MV-4-11 (cell line): ENCODE measurements at regions not wholly inside any gene's neighbourhood (a gene's known extent, or its start where the extent isn't known, plus 50 kb on each side); places are given as distances from the start of the nearest gene placed in this dataset.

Source experiments
- DNase-seq: peaks from one replicate; lab custom pipeline; 2025; lab: John Stamatoyannopoulos, UW

DNA sequence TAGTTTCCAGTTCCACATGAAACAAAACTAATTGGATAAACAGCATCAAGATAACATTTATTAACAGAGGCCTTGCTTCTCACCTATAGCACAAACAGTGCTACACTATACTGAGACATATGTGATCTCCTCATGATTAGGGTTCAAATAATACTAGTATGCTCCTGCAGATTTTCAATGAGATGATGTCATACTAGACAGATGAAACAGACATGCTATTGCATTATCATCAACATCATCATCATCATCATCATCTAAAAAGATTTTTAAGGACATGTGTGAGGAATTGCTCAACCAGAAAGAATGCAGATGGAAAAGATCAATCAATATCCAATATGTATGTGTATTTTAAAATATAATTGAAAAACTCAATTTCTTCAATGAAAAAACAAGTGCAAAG lies 932.3 kb downstream of the METTL15 start:
- DNase-seq: no peak

GRCh38 chr11:29032384-29033149 lies 924.4 kb downstream of the METTL15 start:
- DNase-seq: no peak

- no peak for DNase-seq
These were observed 921.3 kb downstream of the METTL15 start for GRCh38 chr11:29029452-29029851.

DNA sequence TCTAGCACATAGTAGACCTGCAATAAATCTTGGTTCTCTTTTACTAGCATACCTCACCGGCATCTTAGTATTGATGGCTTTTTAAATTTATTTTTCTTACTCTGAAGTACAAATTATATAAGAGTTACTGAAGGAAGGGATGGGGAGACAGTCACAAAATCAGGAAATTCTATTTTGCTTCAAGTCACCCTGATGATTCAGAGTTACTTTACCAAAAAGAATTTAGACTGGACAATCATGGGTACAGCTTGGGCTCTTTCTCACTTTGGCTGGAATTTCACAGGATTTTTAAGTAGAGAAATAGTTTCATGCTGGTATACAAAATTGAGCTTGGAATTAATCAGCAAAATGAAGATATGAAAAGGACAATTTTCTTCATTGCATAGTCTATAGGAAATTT lies 919.2 kb downstream of the METTL15 start:
- no peak for DNase-seq

DNA sequence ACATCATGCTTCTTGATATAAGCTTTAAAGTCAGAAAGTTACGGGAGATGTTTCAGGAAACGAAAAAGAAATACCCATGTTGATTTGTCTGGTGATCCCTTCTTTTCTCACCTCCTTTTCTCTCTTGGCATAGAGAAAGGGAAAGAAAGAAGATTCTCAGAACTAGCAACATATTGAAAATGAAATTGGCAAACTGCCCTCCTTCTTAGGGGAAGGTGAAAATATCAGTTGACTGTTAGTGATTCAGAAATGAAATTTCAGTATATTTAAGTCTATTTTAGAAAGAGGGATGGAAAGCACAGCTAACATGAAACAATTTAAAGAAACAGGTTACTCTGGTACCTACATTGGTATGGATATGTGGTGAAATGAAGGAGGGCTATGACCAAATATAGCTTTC lies 918.1 kb downstream of the METTL15 start:
- DNase-seq: no peak

- DNase-seq: no peak
These were observed 916.8 kb downstream of the METTL15 start for GRCh38 chr11:29025001-29025400.

DNA sequence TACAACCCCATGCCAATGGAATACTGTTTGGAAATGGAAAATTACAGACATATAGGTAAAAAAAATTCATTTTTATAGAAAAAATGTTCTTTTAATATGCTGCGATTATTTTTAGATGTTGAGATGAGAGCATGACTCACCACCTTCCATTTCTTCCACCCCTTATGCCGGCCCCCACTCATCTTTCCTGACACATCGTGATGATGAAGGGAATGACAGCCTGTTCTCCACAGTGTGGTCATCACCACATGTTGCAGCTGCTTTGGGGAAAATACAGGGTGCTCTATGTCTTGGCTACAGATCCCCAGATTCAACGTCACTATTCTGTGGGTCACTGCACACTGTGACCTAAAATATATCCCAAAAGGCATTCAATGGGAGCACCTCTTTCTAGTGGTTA lies 916.2 kb downstream of the METTL15 start:
- no peak for DNase-seq

GRCh38 chr11:29023761-29024160 lies 915.6 kb downstream of the METTL15 start:
- DNase-seq: no peak

- no peak for DNase-seq
These were observed 914.5 kb downstream of the METTL15 start for GRCh38 chr11:29022676-29023075.

DNA sequence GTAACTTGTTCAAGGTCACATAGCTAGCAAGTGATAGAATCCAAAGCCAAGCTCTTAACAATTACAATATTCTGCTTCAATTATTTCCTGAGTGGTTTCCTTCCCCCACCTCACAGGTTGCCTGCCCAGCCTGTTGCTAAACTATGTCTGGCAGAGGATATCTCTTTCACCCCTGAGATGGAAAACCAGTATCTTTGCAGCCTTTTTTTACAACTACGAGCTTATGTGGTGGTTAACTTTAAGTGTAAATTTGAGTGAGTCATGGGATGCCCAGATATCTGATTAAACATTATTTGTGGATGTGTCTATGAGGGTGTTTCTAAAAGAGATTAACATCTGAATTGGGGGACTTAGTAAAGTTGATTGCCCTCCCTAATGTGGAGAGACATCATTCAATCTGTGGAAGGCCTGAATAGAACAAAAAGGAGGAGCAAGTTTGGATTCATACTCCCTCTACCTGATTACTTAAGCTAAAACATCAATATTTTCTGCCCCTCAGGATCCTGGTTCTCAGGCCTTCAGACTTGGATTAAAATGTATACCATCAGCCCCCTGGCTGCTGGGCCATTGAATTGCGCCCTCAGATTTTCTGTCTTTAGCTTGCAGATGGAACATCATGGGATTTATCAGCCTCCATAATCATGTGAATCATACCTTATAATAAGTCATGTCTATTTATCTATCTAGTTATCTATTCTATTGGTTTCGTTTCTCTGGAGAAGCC lies 911.9 kb downstream of the METTL15 start:
- no peak for DNase-seq

DNA sequence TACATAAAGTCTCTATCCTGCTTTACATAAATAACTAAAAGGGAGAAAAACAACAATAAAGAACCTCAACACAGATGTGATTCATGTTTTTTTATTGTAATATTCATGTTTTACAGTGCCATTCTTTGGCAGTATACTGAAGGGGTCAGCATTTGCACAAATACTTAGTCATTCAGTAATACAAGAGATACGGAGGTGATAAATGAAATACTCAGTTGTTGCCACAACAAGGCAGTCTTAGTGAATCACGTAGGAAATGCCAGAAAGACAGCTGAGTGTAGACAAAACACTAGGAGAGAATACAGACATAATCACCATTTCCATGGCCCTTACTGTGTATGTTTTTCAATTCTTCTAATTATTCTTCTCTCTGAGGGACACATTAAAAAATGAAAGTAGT lies 910.4 kb downstream of the METTL15 start:
- no peak for DNase-seq

DNA sequence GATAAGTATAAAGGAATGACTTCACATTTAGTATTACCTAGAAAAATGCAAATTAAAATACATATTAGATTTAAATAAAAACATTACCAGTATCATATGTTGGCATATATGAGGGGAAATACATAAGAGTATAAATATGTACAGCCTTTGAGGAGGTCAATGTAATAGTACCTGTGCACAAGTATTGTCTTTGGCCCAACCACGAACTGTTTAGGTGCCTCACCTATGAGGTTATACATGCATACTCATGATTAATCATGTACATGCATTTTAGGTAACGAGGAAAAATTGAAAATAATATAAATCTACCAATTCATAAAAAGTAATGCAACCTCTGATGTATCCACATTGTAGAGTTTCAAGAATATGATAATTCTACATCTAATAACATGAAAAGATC lies 909.8 kb downstream of the METTL15 start:
- no peak for DNase-seq

DNA sequence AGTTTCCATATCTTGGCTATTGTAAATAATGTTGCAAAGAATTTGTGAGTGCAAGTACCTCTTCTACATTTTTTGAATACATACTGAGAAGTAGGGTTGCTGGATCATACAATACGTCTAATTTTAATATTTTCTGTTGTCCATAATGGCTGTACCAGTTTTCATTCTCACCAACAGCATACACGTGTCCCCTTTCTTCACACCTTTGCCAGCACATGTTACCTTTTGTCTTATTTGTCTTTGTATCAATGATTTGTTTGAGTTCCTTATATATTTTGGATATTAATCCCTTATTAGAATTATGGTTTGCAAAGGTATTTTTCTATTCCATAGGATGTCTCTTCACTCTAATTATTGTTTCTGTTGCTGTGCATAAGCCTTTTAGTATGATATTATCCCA lies 904.3 kb downstream of the METTL15 start:
- no peak for DNase-seq

- DNase-seq: no peak
These were observed 901.2 kb downstream of the METTL15 start for GRCh38 chr11:29009426-29009825.

- peak; percentile 41 for DNase-seq
These were observed 900.3 kb downstream of the METTL15 start for GRCh38 chr11:29008481-29008880.

GRCh38 chr11:29006668-29007067 lies 898.5 kb downstream of the METTL15 start:
- DNase-seq: no peak

DNA sequence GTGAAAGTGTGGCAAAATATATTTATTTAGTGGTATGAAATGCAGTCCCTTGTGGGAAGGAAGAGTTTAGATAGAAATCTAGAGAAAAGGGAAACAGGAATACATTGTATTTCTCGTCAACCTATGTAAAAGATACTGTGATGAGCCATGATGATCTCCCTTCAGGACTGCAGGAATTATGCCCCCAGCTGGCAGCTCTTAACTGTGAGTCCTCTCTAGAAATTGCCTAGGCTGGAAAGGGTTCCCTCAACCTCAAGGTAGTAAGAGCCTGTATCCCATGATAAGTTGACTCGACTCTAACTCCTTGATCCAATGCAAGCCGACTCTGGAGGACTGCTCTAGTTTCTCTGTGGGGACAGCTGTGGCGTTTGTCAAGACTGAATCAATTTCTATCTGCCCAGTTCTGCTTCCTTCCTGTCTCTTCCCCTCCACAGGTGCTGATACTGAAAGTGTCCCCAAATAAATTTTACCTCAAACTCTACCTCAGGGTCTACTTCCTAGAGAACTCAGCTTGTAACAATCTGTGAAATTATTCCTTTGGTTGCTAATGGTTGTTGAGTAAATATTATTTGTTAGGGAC lies 897.3 kb downstream of the METTL15 start:
- no peak for DNase-seq

- no peak for DNase-seq
These were observed 894.6 kb downstream of the METTL15 start for GRCh38 chr11:29002816-29003215.

DNA sequence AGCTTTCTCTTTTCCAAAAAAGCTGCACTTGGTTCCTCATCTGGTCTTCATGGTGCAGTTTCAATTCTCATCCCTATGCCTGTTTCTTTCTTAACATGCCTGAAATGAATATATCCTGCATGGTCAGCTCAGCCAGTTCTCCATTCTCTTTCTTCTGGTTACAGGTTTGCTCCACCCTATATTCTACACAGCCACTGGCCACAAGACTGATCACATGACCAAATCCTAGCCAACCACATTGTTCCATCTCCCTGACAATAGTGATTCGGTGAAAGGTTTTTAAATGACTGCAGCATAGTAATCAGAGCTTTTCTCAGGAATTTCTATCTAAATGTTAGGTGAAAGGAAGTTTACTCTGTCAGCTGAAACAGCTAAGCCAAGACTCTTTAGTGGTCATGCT lies 891.4 kb downstream of the METTL15 start:
- peak; percentile 62 for DNase-seq

DNA sequence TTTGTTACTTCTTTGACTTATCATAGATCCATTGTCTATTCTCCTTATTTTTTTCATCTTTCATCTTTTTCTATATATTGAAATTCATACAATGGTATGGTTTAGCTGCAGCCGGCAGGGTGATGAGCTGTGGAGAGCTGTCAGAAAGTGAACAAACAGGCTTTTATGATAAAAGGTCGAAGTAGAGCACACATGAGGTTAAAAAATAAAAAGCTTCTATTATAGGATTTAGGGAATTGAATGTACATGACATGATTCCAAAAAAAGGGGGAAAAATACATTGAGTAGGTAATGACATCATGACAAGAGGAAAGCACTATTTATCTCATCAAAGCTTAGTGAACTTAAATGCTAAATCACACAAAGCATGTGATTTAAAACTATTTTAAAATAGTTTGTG lies 884.8 kb downstream of the METTL15 start:
- no peak for DNase-seq

- no peak for DNase-seq
These were observed 876.0 kb downstream of the METTL15 start for GRCh38 chr11:28984231-28984630.

- no peak for DNase-seq
These were observed 875.6 kb downstream of the METTL15 start for GRCh38 chr11:28983780-28984179.

DNA sequence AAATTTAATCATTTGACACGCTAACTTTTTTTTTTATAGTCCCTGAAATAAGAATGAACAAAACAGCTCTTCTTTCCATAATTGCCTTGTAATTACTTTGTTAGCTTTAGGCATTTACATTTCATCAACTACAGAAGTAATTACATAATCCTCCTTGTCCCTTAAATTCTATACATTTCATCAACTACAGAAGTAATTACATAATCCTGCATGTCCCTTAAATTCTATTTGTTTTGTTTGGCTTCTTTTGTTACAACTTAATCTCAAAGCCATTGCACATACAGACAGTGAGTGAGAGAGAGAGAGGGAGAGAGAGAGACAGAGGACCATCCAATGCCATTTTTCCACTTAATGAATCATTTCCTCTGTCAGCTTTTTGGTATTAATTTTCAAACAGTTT lies 873.2 kb downstream of the METTL15 start:
- no peak for DNase-seq
